Coronary artery (tissue), 2 donors: ENCODE measurements at regions not wholly inside any gene's neighbourhood (a gene's known extent, or its start where the extent isn't known, plus 50 kb on each side); places are given as distances from the start of the nearest gene placed in this dataset.

Experiments used
- DNase-seq: peaks from one replicate; pipeline ENCODE4 v3.0.0-alpha.2; 2017; ENCODE audit warnings: low spot score
- H3K27ac ChIP-seq, 2 donors: fragments of 200-600 bp; sonication (generic); one replicate each; pipeline ENCODE4 v1.5.1; 2016 to 2019
- H3K4me3 ChIP-seq: fragments of 200-600 bp; sonication (generic); 2 replicates; pipeline ENCODE4 v1.5.1; 2016; ENCODE audit warnings: mild to moderate bottlenecking, moderate library complexity
- TF ChIP-seq, protein P1 (sequence below): fragments of 200-600 bp; sonication (generic); IDR thresholded peaks from one replicate; pipeline ENCODE4 v1.5.1; 2019; ENCODE audit warnings: antibody characterized with exemption

DNA sequence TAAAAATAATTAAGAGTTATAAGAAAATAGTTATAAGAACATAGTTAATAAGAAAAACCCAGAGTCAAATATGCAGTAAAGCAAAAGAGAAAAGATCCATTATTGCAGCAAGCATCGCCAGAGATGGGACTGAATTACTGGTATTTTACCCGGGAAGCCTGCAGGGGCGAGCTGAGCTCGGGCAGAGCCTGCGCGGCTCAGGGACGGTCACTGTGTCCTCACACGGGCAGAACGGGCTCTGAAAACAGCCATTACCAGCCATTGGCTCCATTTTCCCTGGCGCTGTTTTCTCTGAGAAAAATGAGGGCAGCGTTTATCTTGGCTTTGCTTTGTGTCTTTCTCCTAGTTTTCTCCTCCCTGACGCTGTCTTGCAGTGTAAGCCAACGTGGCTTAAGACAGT, 95.3 kb upstream of the ALKAL2 start:
- peak overlapping the region; percentile 52 for H3K4me3 ChIP-seq
- H3K27ac ChIP-seq = no peak overlapping the region
- TF ChIP-seq, protein P1, sequence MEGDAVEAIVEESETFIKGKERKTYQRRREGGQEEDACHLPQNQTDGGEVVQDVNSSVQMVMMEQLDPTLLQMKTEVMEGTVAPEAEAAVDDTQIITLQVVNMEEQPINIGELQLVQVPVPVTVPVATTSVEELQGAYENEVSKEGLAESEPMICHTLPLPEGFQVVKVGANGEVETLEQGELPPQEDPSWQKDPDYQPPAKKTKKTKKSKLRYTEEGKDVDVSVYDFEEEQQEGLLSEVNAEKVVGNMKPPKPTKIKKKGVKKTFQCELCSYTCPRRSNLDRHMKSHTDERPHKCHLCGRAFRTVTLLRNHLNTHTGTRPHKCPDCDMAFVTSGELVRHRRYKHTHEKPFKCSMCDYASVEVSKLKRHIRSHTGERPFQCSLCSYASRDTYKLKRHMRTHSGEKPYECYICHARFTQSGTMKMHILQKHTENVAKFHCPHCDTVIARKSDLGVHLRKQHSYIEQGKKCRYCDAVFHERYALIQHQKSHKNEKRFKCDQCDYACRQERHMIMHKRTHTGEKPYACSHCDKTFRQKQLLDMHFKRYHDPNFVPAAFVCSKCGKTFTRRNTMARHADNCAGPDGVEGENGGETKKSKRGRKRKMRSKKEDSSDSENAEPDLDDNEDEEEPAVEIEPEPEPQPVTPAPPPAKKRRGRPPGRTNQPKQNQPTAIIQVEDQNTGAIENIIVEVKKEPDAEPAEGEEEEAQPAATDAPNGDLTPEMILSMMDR = no peak
- no peak for DNase-seq

DNA sequence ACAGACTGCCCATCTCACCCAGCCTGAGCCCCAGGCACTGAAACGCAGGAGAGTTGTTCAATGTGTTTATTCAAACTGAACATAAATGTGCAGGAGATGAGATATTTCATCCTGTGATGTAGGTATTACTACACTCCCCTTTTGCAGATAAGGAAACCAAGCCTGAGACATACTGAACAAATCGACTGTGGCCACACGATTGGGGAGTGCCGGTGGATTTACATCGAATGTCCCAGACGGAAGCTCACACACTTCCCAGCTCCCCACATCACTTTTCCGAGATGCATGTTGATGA, 94.8 kb upstream of the ALKAL2 start:
- TF ChIP-seq, protein P1 = no peak
- Histone ChIP-seq H3K27ac (no peak overlapping the region), H3K4me3 (no peak overlapping the region)
- DNase-seq = no peak

DNA sequence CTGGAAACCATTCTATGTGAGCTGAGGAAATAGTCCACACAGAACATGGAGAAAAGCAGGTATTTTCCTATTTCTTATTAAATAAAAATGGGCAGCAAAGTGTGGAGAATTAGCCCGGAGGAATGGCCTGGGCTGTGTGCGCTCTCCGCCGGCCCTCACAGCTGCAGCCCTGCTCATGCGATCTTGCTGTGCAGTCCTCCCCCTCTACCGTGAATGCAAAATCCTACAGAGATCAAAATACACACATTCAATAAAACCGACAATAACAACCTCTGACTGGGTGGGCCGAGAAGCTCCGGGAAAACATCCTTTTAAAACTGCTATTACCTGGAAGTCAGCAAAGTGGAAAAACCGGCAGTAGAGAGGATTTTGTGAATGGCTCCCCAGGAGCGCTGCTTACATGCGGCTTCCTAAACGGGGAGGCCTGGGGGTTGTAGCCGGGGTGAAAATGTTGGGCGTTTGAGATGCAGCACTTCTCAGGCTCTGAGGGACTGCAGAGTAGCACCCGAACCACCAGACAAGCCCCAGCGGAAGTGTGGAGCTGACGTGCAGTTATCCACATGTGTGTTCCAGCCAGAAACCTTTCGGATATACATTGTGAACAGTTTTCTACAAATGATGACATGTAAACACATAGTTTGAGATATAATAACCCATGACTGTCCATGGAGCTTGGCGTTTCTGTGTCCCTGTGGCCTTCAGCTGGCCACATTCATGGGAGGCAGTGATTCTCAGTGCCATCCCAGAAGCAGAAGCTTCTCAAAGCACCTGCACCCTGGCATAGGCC, 94.2 kb upstream of the ALKAL2 start:
- Histone ChIP-seq H3K27ac (no peak overlapping the region), H3K4me3 (no peak overlapping the region)
- no peak for DNase-seq

DNA sequence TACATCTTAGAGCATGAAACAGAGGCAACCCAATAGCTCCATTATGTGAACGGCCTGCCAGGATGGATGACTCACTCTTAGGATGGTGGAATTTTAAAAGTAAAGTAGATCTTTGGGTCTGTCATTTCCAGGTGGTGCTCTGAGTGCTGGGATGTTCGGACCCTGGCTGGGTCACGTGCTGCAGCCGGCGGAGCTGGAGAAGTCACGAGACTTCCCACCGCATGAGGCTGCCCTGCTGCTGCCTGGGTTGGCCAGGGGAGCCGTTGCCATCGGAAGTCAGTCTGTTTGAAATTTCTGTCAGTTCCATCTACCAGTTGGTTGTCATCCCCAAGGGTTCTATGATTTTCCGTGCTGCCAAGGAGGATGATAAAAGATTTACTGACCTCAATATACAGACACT, 93.3 kb upstream of the ALKAL2 start:
- DNase-seq = no peak
- TF ChIP-seq, protein P1 = no peak
- no peak overlapping the region for H3K27ac ChIP-seq
- H3K4me3 ChIP-seq = no peak overlapping the region

More for the DNA sequence above, 94.2 kb upstream of the ALKAL2 start:
- TF ChIP-seq, protein P1 = no peak

DNA sequence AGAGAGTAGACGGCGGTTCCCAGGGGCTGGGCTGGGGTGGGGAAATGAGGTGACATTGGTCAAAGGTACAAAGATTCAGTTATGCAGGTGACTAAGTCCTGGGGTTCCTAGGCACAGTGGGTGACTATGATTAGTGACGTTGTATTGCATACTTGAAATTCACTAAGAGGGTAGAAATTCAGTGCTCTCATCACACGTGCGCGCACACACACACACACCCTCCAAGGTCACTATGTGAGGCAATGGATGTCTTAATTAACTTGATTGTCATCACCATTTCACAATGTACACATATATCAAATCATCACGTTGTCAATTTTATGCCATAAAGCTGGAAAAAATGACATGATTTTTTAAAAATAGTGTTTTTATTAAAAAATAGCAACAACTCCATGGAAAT, 92.9 kb upstream of the ALKAL2 start:
- no peak for DNase-seq
- Histone ChIP-seq H3K4me3 (no peak overlapping the region), H3K27ac (no peak overlapping the region)
- TF ChIP-seq, protein P1 = no peak

DNA sequence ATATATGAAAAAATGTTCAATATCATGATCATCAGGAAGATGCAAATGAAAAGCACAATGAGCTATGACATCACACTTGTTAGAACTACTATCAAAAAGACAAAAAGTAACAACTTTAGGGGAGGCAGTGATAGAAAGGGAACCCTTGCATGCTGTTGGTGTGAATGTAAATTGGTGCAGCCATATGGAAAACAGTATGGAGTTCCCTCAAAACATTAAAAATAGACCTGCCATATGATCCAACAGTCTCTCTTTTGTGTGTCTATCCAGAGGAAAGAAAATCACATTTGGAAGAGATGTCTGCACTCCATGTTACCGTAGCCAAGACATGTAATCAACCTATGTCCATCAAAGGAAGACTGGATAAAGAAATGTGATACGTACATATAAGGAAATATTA, 92.3 kb upstream of the ALKAL2 start:
- H3K4me3 ChIP-seq = no peak overlapping the region
- DNase-seq = no peak
- TF ChIP-seq, protein P1 = no peak

DNA sequence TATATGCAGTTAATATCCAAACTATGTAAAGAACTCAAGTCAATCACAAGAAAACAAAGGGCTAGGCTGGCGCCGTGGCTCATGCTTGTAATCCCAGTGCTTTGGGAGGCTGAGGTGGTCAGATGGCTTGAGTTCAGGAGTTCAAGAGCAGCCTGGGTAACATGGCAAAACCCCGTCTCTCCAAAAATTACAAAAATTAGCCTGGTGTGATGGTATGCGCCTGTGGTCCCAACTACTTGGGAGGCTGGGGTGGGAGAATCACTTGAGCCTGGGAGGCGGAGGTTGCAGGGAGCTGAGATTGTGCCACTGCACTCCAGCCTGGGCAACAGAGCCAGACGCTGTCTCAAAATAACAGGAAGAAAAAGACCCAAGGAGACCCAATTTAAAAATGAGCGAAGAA, 91.9 kb upstream of the ALKAL2 start:
- DNase-seq = no peak
- H3K27ac ChIP-seq = no peak overlapping the region
- H3K4me3 ChIP-seq = no peak overlapping the region
- TF ChIP-seq, protein P1 = no peak

More for the DNA sequence above, 92.3 kb upstream of the ALKAL2 start:
- H3K27ac ChIP-seq = no peak overlapping the region
